ENCODE measurements at regions not wholly inside any gene's neighbourhood (a gene's known extent, or its start where the extent isn't known, plus 50 kb on each side); places are given as distances from the start of the nearest gene placed in this dataset.
A peak's percentile ranks its signal among the peaks of the same experiment; 100 is the strongest.

GRCh38 chr7:131747658-131748232 is 191.3 kb upstream of the PODXL start:
- H3K9me3 Mint-ChIP-seq = no peaks in the 10 kb centered on the region
- no peak overlapping the region for H3K27ac Mint-ChIP-seq
- no peaks in the 10 kb centered on the region for H3K4me1 Mint-ChIP-seq
- ChIA-PET POLR2A (no interaction called here), CTCF (no interaction called here)
- no peak for DNase-seq
- H3K4me3 Mint-ChIP-seq = no peak overlapping the region
- no peaks in the 10 kb centered on the region for H3K36me3 Mint-ChIP-seq (ENCODE audit: low read depth)
- H3K27me3 Mint-ChIP-seq = peaks cover 5% of the 10 kb centered on the region

- peak; percentile 8 for DNase-seq
- ChIA-PET CTCF (no interaction called here), POLR2A (no interaction called here)
- Mint-ChIP-seq H3K4me3 (no peak overlapping the region), H3K27me3 (peaks cover 3% of the 10 kb centered on the region), H3K36me3 (ENCODE audit: low read depth) (no peaks in the 10 kb centered on the region), H3K9me3 (no peaks in the 10 kb centered on the region), H3K4me1 (no peaks in the 10 kb centered on the region), H3K27ac (no peak overlapping the region)
Observed at GRCh38 chr7:131745390-131746248, 189.2 kb upstream of the PODXL start.

GRCh38 chr7:131741446-131741845 is 185.0 kb upstream of the PODXL start:
- no peaks in the 10 kb centered on the region for H3K4me1 Mint-ChIP-seq

GRCh38 chr7:131737746-131738465 is 181.5 kb upstream of the PODXL start:
- POLR2A ChIA-PET = no interaction called here
- CTCF ChIA-PET = no interaction called here
- Mint-ChIP-seq H3K4me3 (no peak overlapping the region), H3K27ac (no peak overlapping the region), H3K27me3 (peaks cover 5% of the 10 kb centered on the region), H3K4me1 (no peaks in the 10 kb centered on the region), H3K9me3 (no peaks in the 10 kb centered on the region), H3K36me3 (ENCODE audit: low read depth) (no peaks in the 10 kb centered on the region)
- no peak for DNase-seq

More at GRCh38 chr7:131741446-131741845, 185.0 kb upstream of the PODXL start:
- ChIA-PET POLR2A (no interaction called here), CTCF (interaction anchor here (0.9 kb wide), 1 partner anchor 11 kb away, joined by 4 read pairs; no protein-coding TSS in a partner anchor)
- Mint-ChIP-seq H3K9me3 (no peaks in the 10 kb centered on the region), H3K27ac (no peak overlapping the region), H3K36me3 (ENCODE audit: low read depth) (no peaks in the 10 kb centered on the region), H3K27me3 (peaks cover 3% of the 10 kb centered on the region), H3K4me3 (no peak overlapping the region)
- no peak for DNase-seq

- no peak overlapping the region for H3K4me3 Mint-ChIP-seq
- POLR2A ChIA-PET = no interaction called here
- no peak for DNase-seq
- no peaks in the 10 kb centered on the region for H3K4me1 Mint-ChIP-seq
- peaks cover 5% of the 10 kb centered on the region for H3K27me3 Mint-ChIP-seq
- H3K36me3 Mint-ChIP-seq (ENCODE audit: low read depth) = no peaks in the 10 kb centered on the region
- H3K9me3 Mint-ChIP-seq = no peaks in the 10 kb centered on the region
- CTCF ChIA-PET = no interaction called here
- no peak overlapping the region for H3K27ac Mint-ChIP-seq
Observed at GRCh38 chr7:131735101-131735500, 178.7 kb upstream of the PODXL start.

GRCh38 chr7:131733604-131734003 is 177.2 kb upstream of the PODXL start:
- peaks cover 5% of the 10 kb centered on the region for H3K27me3 Mint-ChIP-seq
- no peak overlapping the region for H3K27ac Mint-ChIP-seq
- ChIA-PET POLR2A (no interaction called here), CTCF (no interaction called here)
- H3K9me3 Mint-ChIP-seq = no peaks in the 10 kb centered on the region
- H3K4me1 Mint-ChIP-seq = no peaks in the 10 kb centered on the region
- no peak for DNase-seq
- H3K36me3 Mint-ChIP-seq (ENCODE audit: low read depth) = no peaks in the 10 kb centered on the region
- no peak overlapping the region for H3K4me3 Mint-ChIP-seq

GRCh38 chr7:131727189-131727588 is 170.8 kb upstream of the PODXL start:
- ChIA-PET POLR2A (no interaction called here), CTCF (no interaction called here)
- Mint-ChIP-seq H3K4me1 (no peaks in the 10 kb centered on the region), H3K27me3 (no peaks in the 10 kb centered on the region), H3K4me3 (no peak overlapping the region), H3K9me3 (no peaks in the 10 kb centered on the region), H3K36me3 (ENCODE audit: low read depth) (no peaks in the 10 kb centered on the region), H3K27ac (peak overlapping the region; percentile 25)
- no peak for DNase-seq

GRCh38 chr7:131726686-131727085 is 170.3 kb upstream of the PODXL start:
- no peak overlapping the region for H3K27ac Mint-ChIP-seq
- no peaks in the 10 kb centered on the region for H3K4me1 Mint-ChIP-seq
- H3K27me3 Mint-ChIP-seq = no peaks in the 10 kb centered on the region
- POLR2A ChIA-PET = no interaction called here
- no peak for DNase-seq
- H3K4me3 Mint-ChIP-seq = no peak overlapping the region
- CTCF ChIA-PET = no interaction called here
- H3K36me3 Mint-ChIP-seq (ENCODE audit: low read depth) = no peaks in the 10 kb centered on the region
- no peaks in the 10 kb centered on the region for H3K9me3 Mint-ChIP-seq

- H3K4me1 Mint-ChIP-seq = no peaks in the 10 kb centered on the region
- H3K27ac Mint-ChIP-seq = no peak overlapping the region
- ChIA-PET POLR2A (no interaction called here), CTCF (no interaction called here)
- no peak overlapping the region for H3K4me3 Mint-ChIP-seq
- H3K36me3 Mint-ChIP-seq (ENCODE audit: low read depth) = no peaks in the 10 kb centered on the region
- H3K27me3 Mint-ChIP-seq = no peaks in the 10 kb centered on the region
- no peak for DNase-seq
- H3K9me3 Mint-ChIP-seq = no peaks in the 10 kb centered on the region
Observed at GRCh38 chr7:131726031-131726430, 169.6 kb upstream of the PODXL start.

- ChIA-PET POLR2A (no interaction called here), CTCF (no interaction called here)
- no peaks in the 10 kb centered on the region for H3K9me3 Mint-ChIP-seq
- H3K36me3 Mint-ChIP-seq (ENCODE audit: low read depth) = no peaks in the 10 kb centered on the region
- H3K4me1 Mint-ChIP-seq = no peaks in the 10 kb centered on the region
- H3K27ac Mint-ChIP-seq = no peak overlapping the region
- no peak for DNase-seq
- no peaks in the 10 kb centered on the region for H3K27me3 Mint-ChIP-seq
- no peak overlapping the region for H3K4me3 Mint-ChIP-seq
Observed at GRCh38 chr7:131724776-131725345, 168.4 kb upstream of the PODXL start.

- Mint-ChIP-seq H3K9me3 (no peaks in the 10 kb centered on the region), H3K27me3 (no peaks in the 10 kb centered on the region), H3K36me3 (ENCODE audit: low read depth) (no peaks in the 10 kb centered on the region), H3K4me1 (no peaks in the 10 kb centered on the region), H3K27ac (no peak overlapping the region), H3K4me3 (no peak overlapping the region)
- ChIA-PET POLR2A (no interaction called here), CTCF (no interaction called here)
- no peak for DNase-seq
Observed at GRCh38 chr7:131723926-131724325, 167.5 kb upstream of the PODXL start.

- POLR2A ChIA-PET = no interaction called here
- no peaks in the 10 kb centered on the region for H3K9me3 Mint-ChIP-seq
Observed at GRCh38 chr7:131722371-131722770, 165.9 kb upstream of the PODXL start.

GRCh38 chr7:131721660-131722059 is 165.2 kb upstream of the PODXL start:
- DNase-seq = no peak
- CTCF ChIA-PET = no interaction called here
- POLR2A ChIA-PET = no interaction called here
- H3K36me3 Mint-ChIP-seq (ENCODE audit: low read depth) = no peaks in the 10 kb centered on the region
- no peaks in the 10 kb centered on the region for H3K27me3 Mint-ChIP-seq
- H3K9me3 Mint-ChIP-seq = no peaks in the 10 kb centered on the region
- no peak overlapping the region for H3K4me3 Mint-ChIP-seq
- H3K4me1 Mint-ChIP-seq = no peaks in the 10 kb centered on the region
- H3K27ac Mint-ChIP-seq = no peak overlapping the region

More at GRCh38 chr7:131722371-131722770, 165.9 kb upstream of the PODXL start:
- DNase-seq = no peak
- Mint-ChIP-seq H3K27me3 (no peaks in the 10 kb centered on the region), H3K36me3 (ENCODE audit: low read depth) (no peaks in the 10 kb centered on the region), H3K4me3 (no peak overlapping the region), H3K27ac (no peak overlapping the region), H3K4me1 (no peaks in the 10 kb centered on the region)
- CTCF ChIA-PET = interaction anchor here (1.1 kb wide), 1 partner anchor 9 kb away, joined by 3 read pairs; no protein-coding TSS in a partner anchor

Data from activated CD4-positive, alpha-beta T cell treated with anti-CD3 and anti-CD28 coated beads, Interleukin-2, amount 10 ng/mL, durations not matched to agents 7 days and 5 days (primary cell).